IPS-18c (cell line): ENCODE measurements at regions not wholly inside any gene's neighbourhood (a gene's known extent, or its start where the extent isn't known, plus 50 kb on each side); places are given as distances from the start of the nearest gene placed in this dataset.
"Not testable (repeated sequence)": the region's sequence is repeated elsewhere in the genome, so short reads cannot be mapped to it uniquely, and the experiment has no call there.

Experiments used
- H3K4me3 ChIP-seq: 2 replicates; pipeline ENCODE4 v1.7.0; 2013; ENCODE audit warnings: low read depth, mild to moderate bottlenecking, low read length, moderate library complexity; ENCODE audit not compliant: insufficient read depth
- H3K9me3 ChIP-seq: one replicate; pipeline ENCODE4 v1.6.1; 2013; ENCODE audit warnings: mild to moderate bottlenecking, low read length, moderate library complexity; ENCODE audit not compliant: control insufficient read depth, insufficient read depth

GRCh38 chr4:9110700-9111099, 59.5 kb upstream of the FAM90A26 start:
- not testable (repeated sequence) for H3K4me3 ChIP-seq, H3K9me3 ChIP-seq

GRCh38 chr4:9103148-9103524, 67.1 kb upstream of the FAM90A26 start:
- not testable (repeated sequence) for H3K9me3 ChIP-seq, H3K4me3 ChIP-seq

- not testable (repeated sequence) for H3K9me3 ChIP-seq, H3K4me3 ChIP-seq
Observed at GRCh38 chr4:9102471-9103147, 67.6 kb upstream of the FAM90A26 start.

- H3K4me3 ChIP-seq, H3K9me3 ChIP-seq: not testable (repeated sequence)
Observed at GRCh38 chr4:9096330-9096729, 73.9 kb upstream of the FAM90A26 start.

GRCh38 chr4:9078796-9079195, 91.4 kb upstream of the FAM90A26 start:
- not testable (repeated sequence) for H3K9me3 ChIP-seq, H3K4me3 ChIP-seq

- H3K4me3 ChIP-seq, H3K9me3 ChIP-seq: not testable (repeated sequence)
Observed at GRCh38 chr4:9076974-9077373, 93.2 kb upstream of the FAM90A26 start.

- not testable (repeated sequence) for H3K9me3 ChIP-seq, H3K4me3 ChIP-seq
Observed at GRCh38 chr4:9076486-9076885, 93.7 kb upstream of the FAM90A26 start.

- H3K4me3 ChIP-seq, H3K9me3 ChIP-seq: not testable (repeated sequence)
Observed at GRCh38 chr4:9073371-9073770, 96.8 kb upstream of the FAM90A26 start.

- H3K9me3 ChIP-seq, H3K4me3 ChIP-seq: not testable (repeated sequence)
Observed at GRCh38 chr4:9072521-9073220, 97.5 kb upstream of the FAM90A26 start.

GRCh38 chr4:9067923-9068322, 102.3 kb upstream of the FAM90A26 start:
- H3K9me3 ChIP-seq, H3K4me3 ChIP-seq: not testable (repeated sequence)

- not testable (repeated sequence) for H3K9me3 ChIP-seq, H3K4me3 ChIP-seq
Observed at GRCh38 chr4:9063612-9064011, 106.6 kb upstream of the FAM90A26 start.

GRCh38 chr4:9024866-9025265, 145.3 kb upstream of the FAM90A26 start:
- H3K4me3 ChIP-seq, H3K9me3 ChIP-seq: not testable (repeated sequence)

- H3K9me3 ChIP-seq, H3K4me3 ChIP-seq: not testable (repeated sequence)
Observed at GRCh38 chr4:9009792-9010191, 138.2 kb upstream of the HMX1 start.

- not testable (repeated sequence) for H3K4me3 ChIP-seq, H3K9me3 ChIP-seq
Observed at GRCh38 chr4:9008407-9008806, 136.8 kb upstream of the HMX1 start.

GRCh38 chr4:9001153-9001552, 129.5 kb upstream of the HMX1 start:
- peak overlapping the region; percentile 24; the same call in 1 of the 2 replicates for H3K4me3 ChIP-seq
- H3K9me3 ChIP-seq, result not testable (repeated sequence)

- H3K4me3 ChIP-seq, result peak overlapping the region; percentile 40
Observed at GRCh38 chr4:9000505-9001001, 128.9 kb upstream of the HMX1 start.

GRCh38 chr4:8992981-8993380, 121.3 kb upstream of the HMX1 start:
- not testable (repeated sequence) for H3K4me3 ChIP-seq, H3K9me3 ChIP-seq

More at GRCh38 chr4:9000505-9001001, 128.9 kb upstream of the HMX1 start:
- not testable (repeated sequence) for H3K9me3 ChIP-seq

- H3K9me3 ChIP-seq, H3K4me3 ChIP-seq: not testable (repeated sequence)
Observed at GRCh38 chr4:8991449-8991848, 119.8 kb upstream of the HMX1 start.

- not testable (repeated sequence) for H3K9me3 ChIP-seq, H3K4me3 ChIP-seq
Observed at GRCh38 chr4:8990341-8990740, 118.7 kb upstream of the HMX1 start.
